ENCODE measurements at regions not wholly inside any gene's neighbourhood (a gene's known extent, or its start where the extent isn't known, plus 50 kb on each side); places are given as distances from the start of the nearest gene placed in this dataset.

- TF ChIP-seq POLR2A (IDR thresholded peaks at IDR 0.05; ENCODE audit: low read length) (no peak), GATA1 (IDR thresholded peaks at IDR 0.05; ENCODE audit: low read depth, low read length) (no peak)
- DNase-seq = no peak
Measured at GRCh38 chr9:7403028-7403389, 396.6 kb downstream of the DMAC1 start.

GRCh38 chr9:7402334-7403027 is 397.1 kb downstream of the DMAC1 start:
- DNase-seq = no peak
- TF ChIP-seq POLR2A (IDR thresholded peaks at IDR 0.05; ENCODE audit: low read length) (no peak), GATA1 (IDR thresholded peaks at IDR 0.05; ENCODE audit: low read depth, low read length) (no peak)

- no peak for DNase-seq
- TF ChIP-seq POLR2A (IDR thresholded peaks at IDR 0.05; ENCODE audit: low read length) (no peak), GATA1 (IDR thresholded peaks at IDR 0.05; ENCODE audit: low read depth, low read length) (no peak)
Measured at GRCh38 chr9:7401116-7401515, 398.5 kb downstream of the DMAC1 start.

GRCh38 chr9:7394002-7394774 is 405.4 kb downstream of the DMAC1 start:
- TF ChIP-seq POLR2A (IDR thresholded peaks at IDR 0.05; ENCODE audit: low read length) = no peak
- no peak for TF ChIP-seq GATA1 (IDR thresholded peaks at IDR 0.05; ENCODE audit: low read depth, low read length)

GRCh38 chr9:7392148-7392547 is 407.4 kb downstream of the DMAC1 start:
- no peak for DNase-seq
- TF ChIP-seq GATA1 (IDR thresholded peaks at IDR 0.05; ENCODE audit: low read depth, low read length) = no peak
- TF ChIP-seq POLR2A (IDR thresholded peaks at IDR 0.05; ENCODE audit: low read length) = no peak

More at GRCh38 chr9:7394002-7394774, 405.4 kb downstream of the DMAC1 start:
- DNase-seq = no peak

GRCh38 chr9:7388755-7389154 is 410.8 kb downstream of the DMAC1 start:
- TF ChIP-seq GATA1 (IDR thresholded peaks at IDR 0.05; ENCODE audit: low read depth, low read length) (no peak), POLR2A (IDR thresholded peaks at IDR 0.05; ENCODE audit: low read length) (no peak)
- DNase-seq = no peak

GRCh38 chr9:7387840-7388239 is 411.7 kb downstream of the DMAC1 start:
- TF ChIP-seq POLR2A (IDR thresholded peaks at IDR 0.05; ENCODE audit: low read length) (no peak), GATA1 (IDR thresholded peaks at IDR 0.05; ENCODE audit: low read depth, low read length) (no peak)
- no peak for DNase-seq

GRCh38 chr9:7382304-7382703 is 417.3 kb downstream of the DMAC1 start:
- TF ChIP-seq POLR2A (IDR thresholded peaks at IDR 0.05; ENCODE audit: low read length) (no peak), GATA1 (IDR thresholded peaks at IDR 0.05; ENCODE audit: low read depth, low read length) (no peak)
- no peak for DNase-seq

GRCh38 chr9:7377489-7377888 is 422.1 kb downstream of the DMAC1 start:
- TF ChIP-seq GATA1 (IDR thresholded peaks at IDR 0.05; ENCODE audit: low read depth, low read length) = no peak
- no peak for TF ChIP-seq POLR2A (IDR thresholded peaks at IDR 0.05; ENCODE audit: low read length)
- DNase-seq = no peak

- TF ChIP-seq GATA1 (IDR thresholded peaks at IDR 0.05; ENCODE audit: low read depth, low read length) = no peak
- TF ChIP-seq POLR2A (IDR thresholded peaks at IDR 0.05; ENCODE audit: low read length) = no peak
- no peak for DNase-seq
Measured at GRCh38 chr9:7376833-7377232, 422.7 kb downstream of the DMAC1 start.

GRCh38 chr9:7376213-7376612 is 423.4 kb downstream of the DMAC1 start:
- TF ChIP-seq GATA1 (IDR thresholded peaks at IDR 0.05; ENCODE audit: low read depth, low read length) = no peak
- no peak for TF ChIP-seq POLR2A (IDR thresholded peaks at IDR 0.05; ENCODE audit: low read length)
- no peak for DNase-seq

- no peak for DNase-seq
- no peak for TF ChIP-seq GATA1 (IDR thresholded peaks at IDR 0.05; ENCODE audit: low read depth, low read length)
- TF ChIP-seq POLR2A (IDR thresholded peaks at IDR 0.05; ENCODE audit: low read length) = no peak
Measured at GRCh38 chr9:7375013-7375511, 424.5 kb downstream of the DMAC1 start.

- DNase-seq = no peak
Measured at GRCh38 chr9:7370988-7371387, 428.6 kb downstream of the DMAC1 start.

GRCh38 chr9:7370381-7370780 is 429.2 kb downstream of the DMAC1 start:
- no peak for TF ChIP-seq GATA1 (IDR thresholded peaks at IDR 0.05; ENCODE audit: low read depth, low read length)
- no peak for TF ChIP-seq POLR2A (IDR thresholded peaks at IDR 0.05; ENCODE audit: low read length)
- DNase-seq = no peak

More at GRCh38 chr9:7370988-7371387, 428.6 kb downstream of the DMAC1 start:
- TF ChIP-seq POLR2A (IDR thresholded peaks at IDR 0.05; ENCODE audit: low read length) (no peak), GATA1 (IDR thresholded peaks at IDR 0.05; ENCODE audit: low read depth, low read length) (no peak)
